Activated T-cell treated with anti-CD3 and anti-CD28 coated beads, Interleukin-2, amount 50 U/mL, for 4 hours (primary cell): ENCODE measurements at regions not wholly inside any gene's neighbourhood (a gene's known extent, or its start where the extent isn't known, plus 50 kb on each side); places are given as distances from the start of the nearest gene placed in this dataset.
"Not testable (repeated sequence)": the region's sequence is repeated elsewhere in the genome, so short reads cannot be mapped to it uniquely, and the experiment has no call there.

ENCODE experiments used
- ATAC-seq, 2 donors: fragments of 200-7000 bp; cut with Tn5 transposase; one replicate each; pipeline ENCODE4 v1.10.0; 2021
- DNase-seq: peaks from one replicate; pipeline ENCODE4 v3.0.0-alpha.2; 2020
- H3K27me3 Mint-ChIP-seq: one replicate; pipeline ENCODE4 v1.8.0; 2021; ENCODE audit warnings: low read depth, mixed read lengths
- H3K36me3 Mint-ChIP-seq: one replicate; pipeline ENCODE4 v1.8.0; 2022; ENCODE audit warnings: mixed read lengths; ENCODE audit not compliant: insufficient read depth
- H3K4me1 Mint-ChIP-seq: one replicate; pipeline ENCODE4 v1.8.0; 2021; ENCODE audit warnings: low read depth, mixed read lengths
- H3K4me3 Mint-ChIP-seq: one replicate; pipeline ENCODE4 v1.8.0; 2021; ENCODE audit warnings: mild to moderate bottlenecking, moderate library complexity, mixed read lengths
- H3K9me3 Mint-ChIP-seq: one replicate; pipeline ENCODE4 v1.8.0; 2021; ENCODE audit warnings: mixed read lengths

- ATAC-seq (no peak), DNase-seq (no peak)
- Mint-ChIP-seq H3K27me3 (no peaks in the 10 kb centered on the region), H3K4me3 (no peak overlapping the region), H3K36me3 (no peaks in the 10 kb centered on the region), H3K9me3 (peaks cover 25% of the 10 kb centered on the region), H3K4me1 (no peaks in the 10 kb centered on the region)
Measured at GRCh38 chr11:98455500-98456307, 565.0 kb upstream of the CNTN5 start.

- Mint-ChIP-seq H3K36me3 (no peaks in the 10 kb centered on the region), H3K27me3 (no peaks in the 10 kb centered on the region), H3K4me3 (no peak overlapping the region), H3K9me3 (peaks cover 25% of the 10 kb centered on the region), H3K4me1 (no peaks in the 10 kb centered on the region)
- DNase-seq: no peak
- no peak for ATAC-seq
Measured at GRCh38 chr11:98456308-98456680, 564.5 kb upstream of the CNTN5 start.

DNA sequence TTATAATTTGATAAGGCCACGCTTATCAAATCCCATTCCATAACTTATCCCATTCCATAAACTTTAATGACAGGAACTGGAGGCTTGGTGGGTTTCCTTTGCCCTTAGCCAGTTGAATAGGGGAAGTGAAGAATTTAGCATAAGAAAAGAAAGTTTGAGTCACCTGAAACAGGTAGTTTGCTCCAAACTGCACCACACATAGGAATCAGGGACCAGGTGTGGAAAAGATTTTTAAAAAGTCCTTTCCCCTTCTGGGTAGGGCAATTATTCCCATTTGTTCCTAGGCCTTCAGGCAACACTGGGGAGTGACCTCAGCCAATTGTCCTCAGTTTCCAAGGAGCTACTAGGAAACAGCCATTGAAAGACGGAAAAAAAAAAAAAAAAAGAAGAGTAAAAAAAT lies 525.7 kb upstream of the CNTN5 start:
- no peak overlapping the region for H3K4me3 Mint-ChIP-seq
- H3K27me3 Mint-ChIP-seq: no peaks in the 10 kb centered on the region
- no peaks in the 10 kb centered on the region for H3K4me1 Mint-ChIP-seq
- H3K9me3 Mint-ChIP-seq: peaks cover 29% of the 10 kb centered on the region
- ATAC-seq (no peak), DNase-seq (no peak)
- no peaks in the 10 kb centered on the region for H3K36me3 Mint-ChIP-seq

DNA sequence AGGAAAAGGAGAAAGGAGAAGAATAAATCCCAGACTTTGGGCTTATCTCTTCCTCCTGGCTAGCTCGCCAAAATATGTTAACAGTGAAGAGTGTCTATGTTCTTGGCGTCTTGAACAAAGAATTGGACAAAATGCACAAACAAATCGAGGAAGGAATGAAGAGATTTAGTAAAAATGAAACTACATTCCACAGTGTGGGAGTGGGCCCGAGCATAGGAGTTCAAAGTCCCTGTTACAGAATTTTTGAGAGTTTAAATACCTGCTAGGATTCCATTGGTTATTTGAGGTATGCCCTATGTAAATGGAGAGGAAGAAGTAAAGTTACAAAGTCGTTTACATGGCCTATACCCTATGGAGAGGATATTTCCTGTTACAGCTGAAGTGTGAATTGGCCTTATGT lies 525.1 kb upstream of the CNTN5 start:
- H3K36me3 Mint-ChIP-seq: no peaks in the 10 kb centered on the region
- ATAC-seq (no peak), DNase-seq (no peak)
- no peaks in the 10 kb centered on the region for H3K4me1 Mint-ChIP-seq
- peaks cover 27% of the 10 kb centered on the region for H3K9me3 Mint-ChIP-seq
- H3K4me3 Mint-ChIP-seq: no peak overlapping the region
- no peaks in the 10 kb centered on the region for H3K27me3 Mint-ChIP-seq

GRCh38 chr11:98507208-98507607 lies 513.5 kb upstream of the CNTN5 start:
- no peaks in the 10 kb centered on the region for H3K27me3 Mint-ChIP-seq
- H3K4me1 Mint-ChIP-seq: no peaks in the 10 kb centered on the region
- no peak overlapping the region for H3K4me3 Mint-ChIP-seq
- ATAC-seq: no peak
- H3K36me3 Mint-ChIP-seq: no peaks in the 10 kb centered on the region
- DNase-seq: no peak
- H3K9me3 Mint-ChIP-seq: peaks cover 24% of the 10 kb centered on the region

DNA sequence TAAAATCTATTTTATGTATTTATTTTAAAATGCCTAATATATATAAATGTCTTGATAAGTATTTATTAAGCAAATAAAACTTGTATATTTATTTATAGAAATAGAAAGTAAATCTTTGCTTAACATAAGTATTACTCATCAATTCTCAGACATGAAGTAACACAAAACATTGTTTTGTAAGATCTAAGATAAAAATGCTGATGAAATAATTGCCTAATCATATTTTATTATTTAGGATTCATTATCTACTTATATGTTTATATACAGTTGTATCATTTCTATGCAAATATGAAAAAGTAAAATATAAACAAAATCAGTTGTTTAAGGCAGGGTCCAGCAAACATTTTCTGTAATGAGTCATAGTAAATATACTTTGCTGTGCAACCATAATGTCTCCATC lies 507.8 kb upstream of the CNTN5 start:
- H3K4me3 Mint-ChIP-seq: no peak overlapping the region
- ATAC-seq (no peak), DNase-seq (no peak)
- no peaks in the 10 kb centered on the region for H3K36me3 Mint-ChIP-seq
- H3K4me1 Mint-ChIP-seq: no peaks in the 10 kb centered on the region
- H3K9me3 Mint-ChIP-seq: peaks cover 25% of the 10 kb centered on the region
- H3K27me3 Mint-ChIP-seq: no peaks in the 10 kb centered on the region

GRCh38 chr11:98531576-98531975 lies 489.2 kb upstream of the CNTN5 start:
- Mint-ChIP-seq H3K36me3 (no peaks in the 10 kb centered on the region), H3K4me1 (no peaks in the 10 kb centered on the region), H3K9me3 (peaks cover 4% of the 10 kb centered on the region), H3K4me3 (no peak overlapping the region), H3K27me3 (no peaks in the 10 kb centered on the region)
- DNase-seq: no peak
- no peak for ATAC-seq

DNA sequence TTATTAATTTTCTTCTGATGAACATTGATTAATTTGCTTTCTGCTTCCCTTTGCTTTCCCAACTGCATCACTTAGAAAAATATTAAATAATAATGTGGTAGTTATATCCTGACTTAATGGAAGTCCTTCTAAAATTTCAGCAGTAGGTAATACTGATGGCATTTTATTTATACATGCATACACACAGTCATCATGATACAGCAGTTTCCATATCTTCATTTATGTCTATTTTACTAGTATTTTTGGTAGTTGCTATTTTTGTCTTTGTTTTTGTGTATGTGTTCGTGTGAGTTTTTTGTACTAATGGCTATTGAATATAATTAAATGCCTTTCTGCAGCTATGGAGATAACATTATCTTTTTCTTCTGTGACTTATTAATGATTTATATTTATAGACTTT lies 484.7 kb upstream of the CNTN5 start:
- H3K9me3 Mint-ChIP-seq: peaks cover 9% of the 10 kb centered on the region
- H3K27me3 Mint-ChIP-seq: no peaks in the 10 kb centered on the region
- no peak for DNase-seq
- H3K36me3 Mint-ChIP-seq: no peaks in the 10 kb centered on the region
- H3K4me1 Mint-ChIP-seq: no peaks in the 10 kb centered on the region
- ATAC-seq: no peak
- no peak overlapping the region for H3K4me3 Mint-ChIP-seq

- H3K27me3 Mint-ChIP-seq, H3K4me3 Mint-ChIP-seq, H3K4me1 Mint-ChIP-seq, ATAC-seq, DNase-seq, H3K36me3 Mint-ChIP-seq: not testable (repeated sequence)
- peaks cover 13% of the 10 kb centered on the region for H3K9me3 Mint-ChIP-seq
Measured at GRCh38 chr11:98538358-98538757, 482.4 kb upstream of the CNTN5 start.

- ATAC-seq: no peak
- Mint-ChIP-seq H3K9me3 (peaks cover 17% of the 10 kb centered on the region), H3K36me3 (no peaks in the 10 kb centered on the region), H3K4me1 (no peaks in the 10 kb centered on the region), H3K4me3 (no peak overlapping the region), H3K27me3 (no peaks in the 10 kb centered on the region)
- no peak for DNase-seq
Measured at GRCh38 chr11:98545544-98546175, 475.1 kb upstream of the CNTN5 start.

DNA sequence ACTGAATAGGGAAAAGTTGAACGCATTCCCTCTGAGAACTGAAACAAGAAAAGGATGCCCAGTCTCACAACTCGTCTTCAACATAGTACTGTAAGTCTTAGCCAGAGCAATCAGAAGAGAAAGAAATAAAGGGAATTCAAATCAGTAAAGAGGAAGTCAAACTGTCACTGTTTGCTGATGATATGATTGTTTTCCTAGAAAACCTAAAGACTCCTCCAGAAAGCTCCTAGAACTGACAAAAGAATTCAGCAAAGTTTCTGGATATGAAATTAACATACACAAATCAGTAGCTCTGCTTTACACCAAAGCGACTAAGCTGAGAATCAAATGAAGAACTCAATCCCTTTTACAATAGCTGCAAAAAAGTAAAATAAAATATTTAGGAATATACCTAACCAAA lies 471.2 kb upstream of the CNTN5 start:
- DNase-seq (no peak), ATAC-seq (no peak)
- no peaks in the 10 kb centered on the region for H3K27me3 Mint-ChIP-seq
- H3K4me3 Mint-ChIP-seq: no peak overlapping the region
- peaks cover 18% of the 10 kb centered on the region for H3K9me3 Mint-ChIP-seq
- H3K36me3 Mint-ChIP-seq: no peaks in the 10 kb centered on the region
- H3K4me1 Mint-ChIP-seq: no peaks in the 10 kb centered on the region

DNA sequence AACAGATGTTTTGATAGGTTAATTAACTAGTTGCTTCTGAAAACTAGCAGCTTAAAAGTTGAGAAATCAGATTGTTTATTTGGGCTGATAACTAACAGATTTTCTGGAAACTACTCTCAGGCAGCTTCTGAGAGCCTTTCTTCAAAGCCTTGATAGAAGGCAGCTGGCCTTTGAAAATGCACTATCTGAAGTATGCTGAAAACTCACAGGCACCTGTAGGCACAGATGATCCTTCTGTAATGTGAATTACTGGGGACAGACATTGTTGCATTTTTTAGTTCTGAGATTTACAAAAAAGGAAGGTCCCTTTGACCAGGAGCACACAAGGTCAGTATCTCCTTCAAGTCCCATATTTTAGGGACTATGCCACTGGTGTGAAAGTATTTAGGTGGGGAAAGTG lies 460.8 kb upstream of the CNTN5 start:
- no peak for ATAC-seq
- no peaks in the 10 kb centered on the region for H3K27me3 Mint-ChIP-seq
- no peak overlapping the region for H3K4me3 Mint-ChIP-seq
- no peaks in the 10 kb centered on the region for H3K4me1 Mint-ChIP-seq
- no peak for DNase-seq
- H3K36me3 Mint-ChIP-seq: no peaks in the 10 kb centered on the region
- H3K9me3 Mint-ChIP-seq: peaks cover 4% of the 10 kb centered on the region

DNA sequence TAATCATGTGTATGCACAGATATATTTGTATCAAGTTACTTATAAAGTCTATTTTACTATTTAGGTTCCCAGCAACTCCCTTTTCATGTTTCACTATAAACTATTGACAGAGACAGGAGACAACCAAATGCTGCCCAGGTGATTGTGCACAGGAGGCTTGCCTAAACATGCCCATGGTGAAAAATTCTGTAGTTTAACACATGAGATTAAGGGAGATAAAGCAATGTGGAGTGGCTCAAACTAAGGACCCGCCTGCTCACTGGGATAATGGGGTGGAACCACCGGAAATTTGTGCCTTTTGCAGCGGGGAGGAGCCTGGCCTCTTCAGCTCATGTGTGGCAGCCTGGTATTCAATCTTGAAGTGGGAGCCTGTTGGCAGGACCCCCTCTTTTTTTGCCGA lies 459.5 kb upstream of the CNTN5 start:
- peaks cover 4% of the 10 kb centered on the region for H3K9me3 Mint-ChIP-seq
- no peak for DNase-seq
- no peak for ATAC-seq
- H3K27me3 Mint-ChIP-seq: no peaks in the 10 kb centered on the region
- H3K4me3 Mint-ChIP-seq: no peak overlapping the region
- no peaks in the 10 kb centered on the region for H3K4me1 Mint-ChIP-seq
- no peaks in the 10 kb centered on the region for H3K36me3 Mint-ChIP-seq

DNA sequence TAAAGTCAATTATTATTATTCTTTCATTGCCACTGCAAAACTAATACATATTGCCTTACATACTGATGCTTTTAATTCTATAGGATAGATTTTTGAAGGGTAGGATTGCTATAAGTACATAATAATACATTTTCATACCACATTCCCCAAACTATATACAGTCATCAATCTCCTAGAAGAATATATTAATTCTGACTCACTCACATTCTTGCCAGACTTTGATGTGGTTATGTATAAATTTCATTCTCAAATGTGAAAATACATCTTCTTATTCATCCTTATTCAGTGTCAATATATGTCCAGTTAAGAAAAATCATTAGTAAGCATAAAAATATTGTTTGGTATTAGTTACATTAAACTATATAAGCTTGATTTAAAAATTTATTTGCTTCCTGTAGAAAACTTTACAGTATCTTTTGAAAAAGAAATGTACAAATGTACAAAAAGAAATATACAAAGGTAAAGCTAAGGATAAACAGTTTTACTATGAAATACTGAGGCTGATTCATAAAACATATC lies 458.8 kb upstream of the CNTN5 start:
- no peaks in the 10 kb centered on the region for H3K27me3 Mint-ChIP-seq
- no peak overlapping the region for H3K4me3 Mint-ChIP-seq
- ATAC-seq (no peak), DNase-seq (no peak)
- H3K9me3 Mint-ChIP-seq: peaks cover 4% of the 10 kb centered on the region
- H3K36me3 Mint-ChIP-seq: no peaks in the 10 kb centered on the region
- no peaks in the 10 kb centered on the region for H3K4me1 Mint-ChIP-seq

GRCh38 chr11:98564233-98564632 lies 456.5 kb upstream of the CNTN5 start:
- H3K4me3 Mint-ChIP-seq: no peak overlapping the region
- peaks cover 8% of the 10 kb centered on the region for H3K9me3 Mint-ChIP-seq
- DNase-seq (no peak), ATAC-seq (no peak)
- no peaks in the 10 kb centered on the region for H3K36me3 Mint-ChIP-seq
- no peaks in the 10 kb centered on the region for H3K27me3 Mint-ChIP-seq
- no peaks in the 10 kb centered on the region for H3K4me1 Mint-ChIP-seq
